ENCODE measurements at regions not wholly inside any gene's neighbourhood (a gene's known extent, or its start where the extent isn't known, plus 50 kb on each side); places are given as distances from the start of the nearest gene placed in this dataset.

DNA sequence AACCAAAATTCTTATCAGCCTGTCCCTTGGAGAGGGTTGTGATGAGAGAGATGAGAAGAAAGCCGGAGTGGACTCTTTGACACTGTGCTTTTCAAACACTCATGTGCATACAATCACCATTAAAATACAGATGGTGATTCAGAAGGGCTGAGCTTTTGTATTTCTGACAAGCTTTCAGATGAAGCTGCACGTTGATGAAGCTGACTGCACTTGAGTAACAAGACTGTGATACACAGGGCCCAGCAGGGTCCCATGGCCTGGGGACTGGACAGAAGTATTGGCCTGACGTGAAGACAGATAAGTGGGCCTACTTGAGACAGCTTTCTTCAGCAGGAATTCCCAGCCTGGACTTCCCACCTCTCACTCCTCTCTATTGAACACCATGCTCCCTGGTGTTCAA is 258.2 kb downstream of the CHRM3 start:
- DNase-seq (ENCODE audit: low read depth, low spot score): no peak
- CTCF ChIA-PET: no interaction called here

DNA sequence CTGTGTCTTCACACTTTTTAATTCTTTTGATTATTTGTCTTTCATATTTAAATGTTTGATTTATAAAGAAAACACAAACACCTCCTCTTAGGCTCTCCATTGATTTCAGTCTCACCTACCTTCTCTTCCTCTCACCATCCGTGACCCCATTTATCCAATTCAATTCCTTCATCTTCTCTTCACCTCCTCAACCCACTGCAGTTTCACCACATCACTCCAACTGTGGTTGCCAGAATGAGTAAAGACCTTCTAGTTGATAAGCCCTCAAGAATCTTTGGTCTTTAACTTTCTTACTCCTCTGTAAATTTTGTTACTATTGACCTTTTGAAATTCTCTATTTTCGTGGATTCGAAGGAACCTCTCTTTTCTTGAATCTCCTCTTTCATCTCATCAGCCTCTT is 260.7 kb downstream of the CHRM3 start:
- H3K4me3 ChIP-seq (ENCODE audit: low read depth, low read length): no peak overlapping the region
- no peak for DNase-seq (ENCODE audit: low read depth, low spot score)
- POLR2A ChIA-PET: no interaction called here
- CTCF ChIA-PET: no interaction called here
- TF ChIP-seq, protein P1, sequence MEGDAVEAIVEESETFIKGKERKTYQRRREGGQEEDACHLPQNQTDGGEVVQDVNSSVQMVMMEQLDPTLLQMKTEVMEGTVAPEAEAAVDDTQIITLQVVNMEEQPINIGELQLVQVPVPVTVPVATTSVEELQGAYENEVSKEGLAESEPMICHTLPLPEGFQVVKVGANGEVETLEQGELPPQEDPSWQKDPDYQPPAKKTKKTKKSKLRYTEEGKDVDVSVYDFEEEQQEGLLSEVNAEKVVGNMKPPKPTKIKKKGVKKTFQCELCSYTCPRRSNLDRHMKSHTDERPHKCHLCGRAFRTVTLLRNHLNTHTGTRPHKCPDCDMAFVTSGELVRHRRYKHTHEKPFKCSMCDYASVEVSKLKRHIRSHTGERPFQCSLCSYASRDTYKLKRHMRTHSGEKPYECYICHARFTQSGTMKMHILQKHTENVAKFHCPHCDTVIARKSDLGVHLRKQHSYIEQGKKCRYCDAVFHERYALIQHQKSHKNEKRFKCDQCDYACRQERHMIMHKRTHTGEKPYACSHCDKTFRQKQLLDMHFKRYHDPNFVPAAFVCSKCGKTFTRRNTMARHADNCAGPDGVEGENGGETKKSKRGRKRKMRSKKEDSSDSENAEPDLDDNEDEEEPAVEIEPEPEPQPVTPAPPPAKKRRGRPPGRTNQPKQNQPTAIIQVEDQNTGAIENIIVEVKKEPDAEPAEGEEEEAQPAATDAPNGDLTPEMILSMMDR (IDR thresholded peaks at IDR 0.05; ENCODE audit: insufficient read depth, low read length, missing control alignments): no peak

More for the DNA sequence above, 258.2 kb downstream of the CHRM3 start:
- TF ChIP-seq, protein P1 (IDR thresholded peaks at IDR 0.05; ENCODE audit: insufficient read depth, low read length, missing control alignments): no peak
- H3K4me3 ChIP-seq (ENCODE audit: low read depth, low read length): no peak overlapping the region
- POLR2A ChIA-PET: no interaction called here

DNA sequence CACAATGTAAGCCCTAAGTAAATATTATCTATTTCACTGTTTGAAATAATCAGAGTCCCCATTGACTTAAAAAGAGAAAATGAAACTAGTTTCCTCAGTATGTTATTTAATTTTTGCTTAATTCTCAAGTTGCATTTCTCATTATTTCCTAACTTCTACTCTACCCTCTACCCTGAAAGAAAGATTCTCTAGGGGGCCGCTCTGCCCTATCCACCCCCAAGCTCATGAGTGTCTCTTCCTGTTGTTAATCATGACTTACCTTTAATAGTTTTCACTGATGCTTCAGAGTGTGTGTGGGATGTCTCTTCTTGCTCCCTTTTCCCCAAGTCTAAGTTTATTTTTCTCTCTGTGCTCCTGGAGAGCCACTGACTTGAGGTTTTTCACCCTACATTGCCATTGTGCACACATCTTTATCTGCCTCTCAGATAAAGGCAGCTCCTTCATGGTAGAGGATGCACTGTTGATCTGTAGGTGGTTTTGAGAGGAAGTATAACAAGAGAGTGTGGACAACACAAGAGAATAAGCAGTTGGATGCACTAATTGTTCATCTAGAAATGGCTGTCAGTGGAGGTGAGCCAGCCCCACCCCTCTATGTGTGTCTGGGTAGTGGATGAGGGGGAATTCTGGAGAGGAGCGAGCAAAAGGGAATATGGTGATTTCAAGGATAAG is 261.7 kb downstream of the CHRM3 start:
- no peak overlapping the region for H3K4me3 ChIP-seq (ENCODE audit: low read depth, low read length)
- POLR2A ChIA-PET: no interaction called here
- TF ChIP-seq, protein P1 (IDR thresholded peaks at IDR 0.05; ENCODE audit: insufficient read depth, low read length, missing control alignments): no peak
- no peak for DNase-seq (ENCODE audit: low read depth, low spot score)
- CTCF ChIA-PET: no interaction called here

DNA sequence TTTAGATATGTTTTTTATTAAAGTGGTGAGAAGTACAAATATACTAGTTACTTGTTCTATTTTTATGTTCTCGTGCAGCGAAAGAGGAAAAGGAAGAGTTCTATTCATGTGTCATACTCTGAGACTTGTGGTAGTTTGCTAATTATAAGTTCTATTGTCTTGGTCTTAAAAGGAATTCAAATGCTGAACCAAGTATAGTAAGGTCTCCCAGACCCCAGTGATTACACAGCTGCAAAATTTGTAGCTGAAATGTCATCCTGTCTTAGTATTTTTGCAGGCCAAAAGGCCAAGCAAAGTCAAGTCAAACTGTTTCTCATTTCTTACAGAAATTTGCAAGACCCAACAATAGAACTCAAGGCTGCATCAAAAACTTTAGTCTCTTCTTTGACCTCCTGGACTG is 268.7 kb downstream of the CHRM3 start:
- H3K4me3 ChIP-seq (ENCODE audit: low read depth, low read length): no peak overlapping the region
- CTCF ChIA-PET: no interaction called here
- DNase-seq (ENCODE audit: low read depth, low spot score): no peak
- POLR2A ChIA-PET: no interaction called here
- TF ChIP-seq, protein P1 (IDR thresholded peaks at IDR 0.05; ENCODE audit: insufficient read depth, low read length, missing control alignments): no peak

DNA sequence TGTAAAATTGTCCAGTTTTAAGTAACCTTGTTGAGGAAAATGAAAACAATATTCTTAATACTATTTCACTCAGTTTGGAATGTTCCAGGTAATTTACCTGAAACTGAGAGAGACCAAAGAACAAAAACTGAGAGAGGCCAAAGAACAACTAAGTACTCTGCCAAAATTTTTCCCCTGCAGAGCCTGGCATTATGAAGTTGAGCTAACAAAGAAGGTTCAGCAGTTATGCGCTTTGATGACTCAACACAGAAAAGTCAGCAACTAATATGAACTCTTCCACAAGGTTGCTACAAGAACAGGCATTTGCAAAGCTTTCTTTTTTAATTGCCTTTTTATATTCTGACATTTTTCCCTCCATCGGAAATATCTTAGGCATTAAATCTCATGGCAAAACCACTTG is 270.9 kb downstream of the CHRM3 start:
- ChIA-PET POLR2A (no interaction called here), CTCF (no interaction called here)
- H3K4me3 ChIP-seq (ENCODE audit: low read depth, low read length): no peak overlapping the region
- TF ChIP-seq, protein P1 (IDR thresholded peaks at IDR 0.05; ENCODE audit: insufficient read depth, low read length, missing control alignments): no peak
- DNase-seq (ENCODE audit: low read depth, low spot score): no peak

DNA sequence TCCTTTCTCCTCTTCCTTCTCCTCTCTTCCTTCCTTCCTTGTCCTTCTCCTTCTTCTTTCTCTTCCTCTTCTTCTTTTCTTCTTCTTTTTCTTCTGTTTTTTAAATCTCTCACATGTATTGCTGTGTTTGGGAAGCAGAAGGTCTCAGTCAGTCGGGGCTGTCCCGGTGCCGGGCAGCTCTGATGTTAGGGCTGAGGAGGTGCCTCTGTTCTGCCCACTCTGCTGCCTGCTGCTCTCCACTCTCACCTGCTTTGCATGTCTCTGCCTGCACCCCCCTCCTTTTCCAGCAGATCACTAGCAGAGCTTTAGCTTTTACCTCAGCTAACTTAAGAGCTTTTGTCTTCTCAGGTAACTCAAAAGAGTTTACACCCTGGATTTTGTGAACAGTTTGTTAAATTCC is 276.6 kb downstream of the CHRM3 start:
- TF ChIP-seq, protein P1 (IDR thresholded peaks at IDR 0.05; ENCODE audit: insufficient read depth, low read length, missing control alignments): no peak
- no peak overlapping the region for H3K4me3 ChIP-seq (ENCODE audit: low read depth, low read length)
- CTCF ChIA-PET: no interaction called here
- no peak for DNase-seq (ENCODE audit: low read depth, low spot score)
- POLR2A ChIA-PET: no interaction called here
